HepG2 (cell line): ENCODE measurements at regions not wholly inside any gene's neighbourhood (a gene's known extent, or its start where the extent isn't known, plus 50 kb on each side); places are given as distances from the start of the nearest gene placed in this dataset.

Experiments used
- ATAC-seq: fragments of 200-7000 bp; cut with Tn5 transposase; 3 replicates; pipeline ENCODE4 v1.9.1; 2020; ENCODE audit warnings: mild to moderate bottlenecking, moderate library complexity
- BruUV-seq: library from RNA; stranded (reverse); fragments of 400-500 nt; replicated peaks from 2 replicates; lab custom pipeline; 2021; lab: Mats Ljungman, UMichigan
- CTCF ChIA-PET: fragments of 300-600 bp; formaldehyde crosslinking; extraction: SDS; loops from one replicate; lab custom pipeline; 2021; ENCODE audit warnings: low total read pairs, inconsistent platforms, low intra/inter-chr PET ratio; lab: Yijun Ruan, JAX
- POLR2A ChIA-PET: fragments of 350-600 bp; sonication (Branson Sonifier 250); formaldehyde crosslinking; loops from one replicate; lab custom pipeline; 2020; ENCODE audit warnings: antibody characterized with exemption, inconsistent platforms; lab: Yijun Ruan, JAX
- DNase-seq: peaks from one replicate; pipeline ENCODE4 v3.0.0-alpha.2; 2015; ENCODE audit warnings: low spot score
- FAIRE-seq: peaks from 3 replicates; lab custom pipeline; 2011; peaks lifted over from hg19 to GRCh38; lab: Jason Lieb, UNC
- H2AFZ ChIP-seq: one replicate; pipeline ENCODE4 v1.6.1; 2011; ENCODE audit warnings: low read length, inconsistent platforms
- H3K27ac ChIP-seq: fragments of 300-600 bp; 3 replicates; pipeline ENCODE4 v1.8.0; 2011; ENCODE audit warnings: mixed run types, mild to moderate bottlenecking, mixed read lengths, low read length, inconsistent platforms; ENCODE audit not compliant: insufficient read depth; ENCODE audit errors: extremely low read length
- H3K27me3 ChIP-seq, 2 experiments: fragments of 200-600 bp in 1 of 2; 2 replicates in 1 of 2; 3 replicates in 1 of 2; pipeline versions ENCODE4 v1.6.0 to v1.8.0; 2011; ENCODE audit warnings: low read length in 2 of 2, mild to moderate bottlenecking in 2 of 2, moderate library complexity in 2 of 2, inconsistent platforms in 1 of 2; ENCODE audit not compliant: insufficient read depth in 2 of 2, control insufficient read depth in 1 of 2
- H3K36me3 ChIP-seq, 2 experiments: fragments of 200-600 bp in 1 of 2; replicated peaks in 1 of 2; 2 replicates in 1 of 2; 3 replicates in 1 of 2; pipeline versions ENCODE4 v1.5.1 to v1.8.0; 2011; ENCODE audit warnings: low read length in 2 of 2, inconsistent platforms in 1 of 2; ENCODE audit not compliant: insufficient read depth in 2 of 2, control insufficient read depth in 1 of 2
- H3K4me1 ChIP-seq: 2 replicates; pipeline ENCODE4 v1.5.1; 2012; ENCODE audit warnings: low read length, inconsistent platforms; ENCODE audit not compliant: insufficient read depth
- H3K4me2 ChIP-seq: 2 replicates; pipeline ENCODE4 v1.6.0; 2011; ENCODE audit warnings: low read depth, low read length, inconsistent platforms
- H3K4me3 ChIP-seq, 3 experiments: fragments of 200-600 bp in 1 of 3; sonication (generic), shearing (Covaris generic) in 1 of 3; replicated peaks in 1 of 3; 2 replicates each; pipeline ENCODE4 v1.5.1; 2011 to 2016; ENCODE audit warnings: low read length in 3 of 3, inconsistent platforms in 2 of 3, low read depth in 2 of 3, mild to moderate bottlenecking in 2 of 3, control low read depth in 1 of 3, mixed read lengths in 1 of 3; ENCODE audit not compliant: insufficient read depth in 1 of 3
- H3K79me2 ChIP-seq: one replicate; pipeline ENCODE4 v1.6.1; 2011; ENCODE audit warnings: low read length, inconsistent platforms; ENCODE audit not compliant: insufficient read depth
- H3K9ac ChIP-seq: 2 replicates; pipeline ENCODE4 v1.6.0; 2011; ENCODE audit warnings: mild to moderate bottlenecking, low read depth, low read length, inconsistent platforms; ENCODE audit not compliant: insufficient read depth
- H3K9me3 ChIP-seq: 2 replicates; pipeline ENCODE4 v1.5.1; 2012; ENCODE audit warnings: mild to moderate bottlenecking, low read length
- H4K20me1 ChIP-seq: 2 replicates; pipeline ENCODE4 v1.6.0; 2011; ENCODE audit warnings: inconsistent platforms, mild to moderate bottlenecking, low read length, moderate library complexity; ENCODE audit not compliant: insufficient read depth
- BHLHE40 ChIP-seq: IDR thresholded peaks from 2 replicates; pipeline ENCODE4 v1.6.1; 2011; ENCODE audit warnings: low read length, improper control_type of control experiment
- ELF1 ChIP-seq: sonication (generic); formaldehyde crosslinking; IDR thresholded peaks from 2 replicates; pipeline ENCODE4 v1.4.0; 2020; ENCODE audit warnings: missing genetic modification reagents
- FOXA1 ChIP-seq, 2 experiments: fragments of 450-650 bp in 1 of 2; sonication (generic) in 1 of 2; formaldehyde crosslinking in 1 of 2; IDR thresholded peaks; 2 replicates each; pipeline versions ENCODE4 v1.4.0 to v1.6.1; 2016 to 2020; ENCODE audit warnings: missing genetic modification reagents in 1 of 2
- FOXM1 ChIP-seq: sonication (generic); formaldehyde crosslinking; IDR thresholded peaks from 2 replicates; pipeline ENCODE4 v1.5.0; 2020; ENCODE audit warnings: missing genetic modification reagents
- RNF2 ChIP-seq: fragments of 450-650 bp; conservative IDR thresholded peaks from 2 replicates; pipeline ENCODE4 v1.6.1; 2016; ENCODE audit warnings: low read depth
- ZNF20 ChIP-seq: sonication (generic); formaldehyde crosslinking; IDR thresholded peaks from 2 replicates; pipeline ENCODE4 v1.4.0; 2020; ENCODE audit warnings: mild to moderate bottlenecking, moderate library complexity, missing genetic modification reagents
- ZNF296 ChIP-seq: sonication (generic); formaldehyde crosslinking; conservative IDR thresholded peaks from 2 replicates; pipeline ENCODE4 v1.5.0; 2020; ENCODE audit warnings: mild to moderate bottlenecking, missing genetic modification reagents
- WGBS: methylation state at CpG from one replicate; pipeline ENCODE4 v1.1.6; 2017; ENCODE audit warnings: low lambda C conversion rate; 5-methylcytosine and 5-hydroxymethylcytosine counted together
- in situ Hi-C: cut with HindIII; loops from 2 replicates; pipeline ENCODE4 v1.10.0; 2017; ENCODE audit warnings: low pct_unique_long_range_greater_than_20kb; ENCODE audit not compliant: extremely low pct_ligation_motif_present
- intact Hi-C: fragments of 100-400 bp; cut with micrococcal nuclease; formaldehyde crosslinking; loops from one replicate; pipeline ENCODE4 v1.10.0; 2022; ENCODE audit not compliant: unreplicated experiment
- TF ChIP-seq, protein P1 (sequence below): sonication (generic); formaldehyde crosslinking; conservative IDR thresholded peaks from 2 replicates; pipeline ENCODE4 v1.4.0; 2020; ENCODE audit warnings: missing genetic modification reagents
- TF ChIP-seq, protein P2 (sequence below): sonication (generic); formaldehyde crosslinking; IDR thresholded peaks from 2 replicates; pipeline ENCODE4 v1.8.1; 2023; ENCODE audit warnings: mild to moderate bottlenecking, missing genetic modification reagents, borderline replicate concordance

DNA sequence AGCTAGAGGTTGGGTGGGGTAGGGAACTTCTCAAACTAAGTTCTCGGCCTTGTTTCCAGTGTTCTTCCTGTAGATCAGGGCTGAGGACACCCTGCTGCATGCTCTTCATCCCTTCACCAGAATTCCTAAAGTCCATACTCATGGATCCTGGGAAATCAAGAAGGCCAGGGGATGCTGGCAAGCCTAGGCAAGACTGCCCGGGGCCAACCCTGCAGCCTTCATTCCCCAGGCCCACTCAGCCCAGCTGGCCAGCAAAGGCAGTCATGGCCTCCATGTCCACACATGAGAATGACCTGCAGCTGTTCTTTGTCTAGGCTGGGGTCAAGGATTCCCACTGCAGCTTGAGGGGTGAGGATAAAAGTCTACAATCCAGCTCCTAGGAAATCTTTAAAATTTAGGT lies 109.3 kb upstream of the ETV6 start (continued):
- TF ChIP-seq, protein P1, sequence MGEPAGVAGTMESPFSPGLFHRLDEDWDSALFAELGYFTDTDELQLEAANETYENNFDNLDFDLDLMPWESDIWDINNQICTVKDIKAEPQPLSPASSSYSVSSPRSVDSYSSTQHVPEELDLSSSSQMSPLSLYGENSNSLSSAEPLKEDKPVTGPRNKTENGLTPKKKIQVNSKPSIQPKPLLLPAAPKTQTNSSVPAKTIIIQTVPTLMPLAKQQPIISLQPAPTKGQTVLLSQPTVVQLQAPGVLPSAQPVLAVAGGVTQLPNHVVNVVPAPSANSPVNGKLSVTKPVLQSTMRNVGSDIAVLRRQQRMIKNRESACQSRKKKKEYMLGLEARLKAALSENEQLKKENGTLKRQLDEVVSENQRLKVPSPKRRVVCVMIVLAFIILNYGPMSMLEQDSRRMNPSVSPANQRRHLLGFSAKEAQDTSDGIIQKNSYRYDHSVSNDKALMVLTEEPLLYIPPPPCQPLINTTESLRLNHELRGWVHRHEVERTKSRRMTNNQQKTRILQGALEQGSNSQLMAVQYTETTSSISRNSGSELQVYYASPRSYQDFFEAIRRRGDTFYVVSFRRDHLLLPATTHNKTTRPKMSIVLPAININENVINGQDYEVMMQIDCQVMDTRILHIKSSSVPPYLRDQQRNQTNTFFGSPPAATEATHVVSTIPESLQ (CRISPR knock-in tag): no peak
- TF ChIP-seq ZNF296 (CRISPR knock-in tag) (no peak), FOXM1 (no peak), ZNF20 (CRISPR knock-in tag) (no peak), ELF1 (no peak), RNF2 (no peak)
- TF ChIP-seq, protein P2, sequence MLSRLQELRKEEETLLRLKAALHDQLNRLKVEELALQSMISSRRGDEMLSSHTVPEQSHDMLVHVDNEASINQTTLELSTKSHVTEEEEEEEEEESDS (CRISPR knock-in tag): no peak

DNA sequence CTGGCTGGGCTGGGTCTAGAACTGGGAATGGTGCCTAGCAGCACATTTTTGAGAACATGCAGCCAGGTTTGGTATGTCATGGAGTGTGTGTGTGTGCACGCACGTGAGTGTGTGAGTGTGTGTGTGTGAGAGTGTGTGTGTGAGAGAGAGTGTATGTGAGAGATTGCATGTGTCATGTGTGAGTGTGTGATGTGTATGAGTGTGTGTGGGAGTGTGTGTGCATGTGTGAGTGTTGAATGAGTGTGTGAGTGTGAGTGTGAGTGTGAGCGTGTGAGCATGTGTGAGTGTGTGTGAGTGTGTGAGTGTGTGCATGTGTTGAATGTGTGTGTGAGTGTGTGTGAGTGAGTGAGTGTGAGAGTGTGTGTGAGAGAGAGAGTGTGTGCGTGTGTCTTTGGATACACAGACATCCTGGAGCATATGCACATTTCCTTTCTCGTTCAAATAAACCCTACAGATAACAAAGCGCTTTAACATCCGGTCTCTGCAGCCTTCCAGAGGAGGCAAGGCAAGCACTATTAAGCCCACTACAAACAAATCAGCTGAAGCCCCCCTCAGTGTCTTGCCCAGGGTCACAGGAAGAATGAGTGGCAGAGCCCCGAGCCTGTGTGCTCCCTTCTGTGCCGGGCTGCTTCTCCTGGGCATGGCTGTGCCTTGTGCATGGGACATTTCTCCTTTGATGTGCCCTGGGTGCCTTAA lies 108.7 kb upstream of the ETV6 start:
- Histone ChIP-seq H3K4me2 (no peak overlapping the region), H3K9me3 (no peaks in the 10 kb centered on the region), H3K4me1 (no peaks in the 10 kb centered on the region), H3K36me3 (no peaks in the 10 kb centered on the region), H3K9ac (no peak overlapping the region), H3K27ac (no peak overlapping the region), H2AFZ (no peak overlapping the region), H3K79me2 (no peaks in the 10 kb centered on the region), H3K4me3 (no peak overlapping the region)
- CTCF ChIA-PET: no interaction called here
- no peak for DNase-seq
- ATAC-seq: no peak
- in situ Hi-C loops: no loop called here
- WGBS: 22% methylated on average over 8 of the region's 9 CpGs
- POLR2A ChIA-PET: no interaction called here
- no TSS peak for BruUV-seq
- TF ChIP-seq FOXA1 (IDR thresholded peaks at IDR 0.05) (0 out of 2 replicates have a peak, but pooled peaks have one; percentile 19), FOXA1 (CRISPR knock-in tag; IDR thresholded peaks at IDR 0.05) (no peak), BHLHE40 (no peak)
- TF ChIP-seq, all 625 proteins: peak for 1
- no peak for FAIRE-seq
- Histone ChIP-seq H3K27me3 (no peaks in the 10 kb centered on the region), H4K20me1 (no peaks in the 10 kb centered on the region)
- intact Hi-C loops: no loop called here
